ENCODE measurements at regions not wholly inside any gene's neighbourhood (a gene's known extent, or its start where the extent isn't known, plus 50 kb on each side); places are given as distances from the start of the nearest gene placed in this dataset.
"Not testable (repeated sequence)": the region's sequence is repeated elsewhere in the genome, so short reads cannot be mapped to it uniquely, and the experiment has no call there.

GRCh38 chrX:45515262-45516215 is 314.9 kb upstream of the DIPK2B start:
- no peak overlapping the region for H3K27ac ChIP-seq
- TF ChIP-seq ZFX (IDR thresholded peaks at IDR 0.05; ENCODE audit: borderline replicate concordance) = no peak
- peak; percentile 61 for TF ChIP-seq CTCF (IDR thresholded peaks at IDR 0.05)

GRCh38 chrX:45513042-45513441 is 312.4 kb upstream of the DIPK2B start:
- TF ChIP-seq CTCF (IDR thresholded peaks at IDR 0.05) (no peak), ZFX (IDR thresholded peaks at IDR 0.05; ENCODE audit: borderline replicate concordance) (no peak)
- H3K27ac ChIP-seq = no peak overlapping the region

GRCh38 chrX:45508454-45508853 is 307.8 kb upstream of the DIPK2B start:
- no peak for TF ChIP-seq CTCF (IDR thresholded peaks at IDR 0.05)
- no peak for TF ChIP-seq ZFX (IDR thresholded peaks at IDR 0.05; ENCODE audit: borderline replicate concordance)
- H3K27ac ChIP-seq = no peak overlapping the region

- H3K27ac ChIP-seq = no peak overlapping the region
These were observed 305.6 kb upstream of the DIPK2B start for GRCh38 chrX:45506149-45506730.

GRCh38 chrX:45505214-45505613 is 304.5 kb upstream of the DIPK2B start:
- no peak overlapping the region for H3K27ac ChIP-seq
- no peak for TF ChIP-seq CTCF (IDR thresholded peaks at IDR 0.05)
- TF ChIP-seq ZFX (IDR thresholded peaks at IDR 0.05; ENCODE audit: borderline replicate concordance) = no peak

More at GRCh38 chrX:45506149-45506730, 305.6 kb upstream of the DIPK2B start:
- TF ChIP-seq CTCF (IDR thresholded peaks at IDR 0.05) (no peak), ZFX (IDR thresholded peaks at IDR 0.05; ENCODE audit: borderline replicate concordance) (no peak)

- H3K27ac ChIP-seq = not testable (repeated sequence)
These were observed 303.2 kb upstream of the DIPK2B start for GRCh38 chrX:45503787-45504362.

- TF ChIP-seq CTCF (IDR thresholded peaks at IDR 0.05) (no peak), ZFX (IDR thresholded peaks at IDR 0.05; ENCODE audit: borderline replicate concordance) (no peak)
- no peak overlapping the region for H3K27ac ChIP-seq
These were observed 301.7 kb upstream of the DIPK2B start for GRCh38 chrX:45502396-45502795.
